ENCODE measurements at regions not wholly inside any gene's neighbourhood (a gene's known extent, or its start where the extent isn't known, plus 50 kb on each side); places are given as distances from the start of the nearest gene placed in this dataset.

DNA sequence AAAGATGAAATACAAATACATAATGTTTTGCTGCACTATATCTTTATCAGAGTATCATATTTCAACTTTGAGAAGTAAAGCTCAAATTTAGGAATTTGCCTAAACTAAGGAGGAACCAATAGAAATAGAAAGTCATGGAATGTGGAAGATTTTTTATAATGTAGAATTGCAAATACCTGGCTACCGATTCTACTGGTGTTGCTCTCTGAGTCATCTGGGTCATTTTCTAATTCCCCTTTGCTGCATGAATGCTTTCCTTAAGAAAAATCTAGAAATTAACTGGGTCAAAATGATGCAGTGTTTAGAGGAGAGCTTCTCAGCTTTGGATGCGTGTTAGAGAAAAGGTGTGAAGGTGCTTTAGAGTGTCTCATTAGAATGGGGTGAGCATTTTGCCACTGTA, 568.9 kb upstream of the ANKRD30A start:
- no peak overlapping the region for H3K4me3 ChIP-seq
- 15 to 23% methylated on average over 2 of the region's 2 CpGs for WGBS, 2 donors
- no peaks in the 10 kb centered on the region for H3K4me1 ChIP-seq
- intact Hi-C loops (cut with DNase I), result no loop called here
- no peaks in the 10 kb centered on the region for H3K27me3 ChIP-seq
- DNase-seq, result no peak
- no peak overlapping the region for H3K27ac ChIP-seq
- H3K36me3 ChIP-seq, result no peaks in the 10 kb centered on the region
- TF ChIP-seq, protein P1, sequence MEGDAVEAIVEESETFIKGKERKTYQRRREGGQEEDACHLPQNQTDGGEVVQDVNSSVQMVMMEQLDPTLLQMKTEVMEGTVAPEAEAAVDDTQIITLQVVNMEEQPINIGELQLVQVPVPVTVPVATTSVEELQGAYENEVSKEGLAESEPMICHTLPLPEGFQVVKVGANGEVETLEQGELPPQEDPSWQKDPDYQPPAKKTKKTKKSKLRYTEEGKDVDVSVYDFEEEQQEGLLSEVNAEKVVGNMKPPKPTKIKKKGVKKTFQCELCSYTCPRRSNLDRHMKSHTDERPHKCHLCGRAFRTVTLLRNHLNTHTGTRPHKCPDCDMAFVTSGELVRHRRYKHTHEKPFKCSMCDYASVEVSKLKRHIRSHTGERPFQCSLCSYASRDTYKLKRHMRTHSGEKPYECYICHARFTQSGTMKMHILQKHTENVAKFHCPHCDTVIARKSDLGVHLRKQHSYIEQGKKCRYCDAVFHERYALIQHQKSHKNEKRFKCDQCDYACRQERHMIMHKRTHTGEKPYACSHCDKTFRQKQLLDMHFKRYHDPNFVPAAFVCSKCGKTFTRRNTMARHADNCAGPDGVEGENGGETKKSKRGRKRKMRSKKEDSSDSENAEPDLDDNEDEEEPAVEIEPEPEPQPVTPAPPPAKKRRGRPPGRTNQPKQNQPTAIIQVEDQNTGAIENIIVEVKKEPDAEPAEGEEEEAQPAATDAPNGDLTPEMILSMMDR (IDR thresholded peaks at IDR 0.05), result no peak
- no peak for TF ChIP-seq POLR2A (IDR thresholded peaks at IDR 0.05)
- no peaks in the 10 kb centered on the region for H3K9me3 ChIP-seq

- H3K27ac ChIP-seq, result no peak overlapping the region
- no peaks in the 10 kb centered on the region for H3K36me3 ChIP-seq
- no peaks in the 10 kb centered on the region for H3K9me3 ChIP-seq
- H3K4me1 ChIP-seq, result no peaks in the 10 kb centered on the region
- H3K27me3 ChIP-seq, result no peaks in the 10 kb centered on the region
- no peak for DNase-seq
- no peak overlapping the region for H3K4me3 ChIP-seq
- intact Hi-C loops (cut with DNase I), result no loop called here
- TF ChIP-seq, protein P1 (IDR thresholded peaks at IDR 0.05), result no peak
- no peak for TF ChIP-seq POLR2A (IDR thresholded peaks at IDR 0.05)
- WGBS, 2 donors, result 57 to 59% methylated on average over 2 of the region's 2 CpGs
Observed at GRCh38 chr10:36555036-36555435, 570.4 kb upstream of the ANKRD30A start.

GRCh38 chr10:36547965-36548364, 577.4 kb upstream of the ANKRD30A start:
- Histone ChIP-seq H3K27ac (no peak overlapping the region), H3K9me3 (no peaks in the 10 kb centered on the region), H3K27me3 (no peaks in the 10 kb centered on the region), H3K36me3 (no peaks in the 10 kb centered on the region), H3K4me1 (no peaks in the 10 kb centered on the region), H3K4me3 (no peak overlapping the region)
- no peak for TF ChIP-seq POLR2A (IDR thresholded peaks at IDR 0.05)
- TF ChIP-seq, protein P1 (IDR thresholded peaks at IDR 0.05), result no peak
- intact Hi-C loops (cut with DNase I), result no loop called here
- no peak for DNase-seq
- WGBS, 2 donors, result 72 to 77% methylated on average over 2 of the region's 2 CpGs

- Histone ChIP-seq H3K4me3 (no peak overlapping the region), H3K9me3 (no peaks in the 10 kb centered on the region), H3K27ac (no peak overlapping the region), H3K27me3 (no peaks in the 10 kb centered on the region), H3K4me1 (no peaks in the 10 kb centered on the region), H3K36me3 (no peaks in the 10 kb centered on the region)
- 57 to 65% methylated on average over 4 of the region's 4 CpGs for WGBS, 2 donors
- TF ChIP-seq, protein P1 (IDR thresholded peaks at IDR 0.05), result no peak
- no peak for TF ChIP-seq POLR2A (IDR thresholded peaks at IDR 0.05)
- no peak for DNase-seq
- intact Hi-C loops (cut with DNase I), result no loop called here
Observed at GRCh38 chr10:36542493-36542892, 582.9 kb upstream of the ANKRD30A start.

- intact Hi-C loops (cut with DNase I), result no loop called here
- H3K27me3 ChIP-seq, result no peaks in the 10 kb centered on the region
- H3K4me1 ChIP-seq, result no peaks in the 10 kb centered on the region
Observed at GRCh38 chr10:36540611-36541010, 584.8 kb upstream of the ANKRD30A start.

More at GRCh38 chr10:36540611-36541010, 584.8 kb upstream of the ANKRD30A start:
- TF ChIP-seq, protein P1 (IDR thresholded peaks at IDR 0.05), result no peak
- no peak for TF ChIP-seq POLR2A (IDR thresholded peaks at IDR 0.05)
- H3K36me3 ChIP-seq, result no peaks in the 10 kb centered on the region
- no peak overlapping the region for H3K27ac ChIP-seq
- WGBS, 2 donors, result 87 to 96% methylated on average over 3 of the region's 3 CpGs
- DNase-seq, result no peak
- H3K9me3 ChIP-seq, result no peaks in the 10 kb centered on the region
- H3K4me3 ChIP-seq, result no peak overlapping the region
